GM12878 (cell line): ENCODE measurements at regions not wholly inside any gene's neighbourhood (a gene's known extent, or its start where the extent isn't known, plus 50 kb on each side); places are given as distances from the start of the nearest gene placed in this dataset.

Source experiments
- ATAC-seq: fragments of 200-7000 bp; cut with Tn5 transposase; 3 replicates; pipeline ENCODE4 v1.9.1; 2020; ENCODE audit warnings: mild to moderate bottlenecking, moderate library complexity
- BruUV-seq: library from RNA; stranded (reverse); fragments of 400-500 nt; replicated peaks from 2 replicates; lab custom pipeline; 2021; lab: Mats Ljungman, UMichigan
- CTCF ChIA-PET: fragments of 300-600 bp; sonication (Branson Sonifier 250); formaldehyde crosslinking; extraction: SDS; loops from one replicate; lab custom pipeline; 2021; ENCODE audit warnings: inconsistent platforms; lab: Yijun Ruan, JAX
- POLR2A ChIA-PET: fragments of 350-600 bp; formaldehyde crosslinking; extraction: SDS; loops from one replicate; lab custom pipeline; 2021; ENCODE audit warnings: inconsistent platforms; lab: Charles Lee
- RAD21 ChIA-PET: fragments of 300-600 bp; sonication (Branson Sonifier 250); formaldehyde crosslinking; loops from one replicate; lab custom pipeline; 2023; ENCODE audit warnings: antibody characterized with exemption; ENCODE audit not compliant: unreplicated experiment; lab: Charles Lee
- SMC1A ChIA-PET: fragments of 300-600 bp; sonication (Branson Sonifier 250); formaldehyde crosslinking; loops from one replicate; lab custom pipeline; 2023; ENCODE audit not compliant: unreplicated experiment, uncharacterized antibody; lab: Charles Lee
- DNase-seq: peaks from one replicate; pipeline ENCODE4 v3.0.0-alpha.2; 2011; ENCODE audit warnings: low read depth, low spot score
- FAIRE-seq: peaks from 3 replicates; lab custom pipeline; 2011; peaks lifted over from hg19 to GRCh38; lab: Jason Lieb, UNC
- H2AFZ ChIP-seq: 2 replicates; pipeline ENCODE4 v1.6.0; 2011; ENCODE audit warnings: low read depth, low read length, control low read depth; ENCODE audit not compliant: control insufficient read depth
- H3K27ac ChIP-seq: 2 replicates; pipeline ENCODE4 v1.5.1; 2011; ENCODE audit warnings: control low read depth; ENCODE audit not compliant: control insufficient read depth, insufficient read depth
- H3K27me3 ChIP-seq, 2 experiments: replicated peaks in 1 of 2; 2 replicates each; pipeline versions ENCODE4 v1.6.0 to v1.6.1; 2011; ENCODE audit warnings: low read length in 1 of 2; ENCODE audit not compliant: control insufficient read depth in 2 of 2, insufficient read depth in 2 of 2
- H3K36me3 ChIP-seq, 2 experiments: 2 replicates each; pipeline ENCODE4 v1.5.1; 2011; ENCODE audit warnings: low read length in 1 of 2; ENCODE audit not compliant: control insufficient read depth in 2 of 2, insufficient read depth in 2 of 2
- H3K4me1 ChIP-seq: 2 replicates; pipeline ENCODE4 v1.6.1; 2011; ENCODE audit warnings: mild to moderate bottlenecking, low read length, moderate library complexity, mixed read lengths; ENCODE audit not compliant: control insufficient read depth, insufficient read depth
- H3K4me2 ChIP-seq: 2 replicates; pipeline ENCODE4 v1.6.0; 2011; ENCODE audit warnings: control low read depth; ENCODE audit not compliant: control insufficient read depth, insufficient read depth
- H3K4me3 ChIP-seq: fragments of 200-600 bp; sonication (generic); 2 replicates; pipeline ENCODE4 v1.5.1; 2016
- H3K79me2 ChIP-seq: 2 replicates; pipeline ENCODE4 v1.6.0; 2011; ENCODE audit warnings: low read length; ENCODE audit not compliant: control insufficient read depth, insufficient read depth
- H3K9ac ChIP-seq: 2 replicates; pipeline ENCODE4 v1.8.0; 2011; ENCODE audit warnings: low read length, control low read depth, mixed read lengths; ENCODE audit not compliant: control insufficient read depth, insufficient read depth
- H3K9me3 ChIP-seq: replicated peaks from 3 replicates; pipeline ENCODE4 v1.5.1; 2011; ENCODE audit warnings: mild to moderate bottlenecking, low read length; ENCODE audit not compliant: control insufficient read depth, insufficient read depth
- H4K20me1 ChIP-seq: 2 replicates; pipeline ENCODE4 v1.6.0; 2011; ENCODE audit not compliant: control insufficient read depth, insufficient read depth
- ASH2L ChIP-seq: fragments of 300-600, 200-600 bp; sonication (generic); IDR thresholded peaks from 2 replicates; pipeline ENCODE4 v1.6.1; 2017; ENCODE audit warnings: low read depth, mild to moderate bottlenecking, borderline replicate concordance
- CBX3 ChIP-seq: fragments of 200-600 bp; sonication (generic); IDR thresholded peaks from 2 replicates; pipeline ENCODE4 v1.6.1; 2016; ENCODE audit warnings: low read depth, borderline replicate concordance
- EP300 ChIP-seq, 2 experiments: fragments of 150-350 bp in 1 of 2; IDR thresholded peaks; 2 replicates each; pipeline ENCODE4 v1.6.1; 2011 to 2012; ENCODE audit warnings: low read depth in 2 of 2, low read length in 2 of 2, borderline replicate concordance in 1 of 2, improper control_type of control experiment in 1 of 2, inconsistent platforms in 1 of 2; ENCODE audit not compliant: control insufficient read depth in 1 of 2
- PAX8 ChIP-seq: fragments of 450-650 bp; IDR thresholded peaks from 2 replicates; pipeline ENCODE4 v1.6.1; 2017; ENCODE audit warnings: mild to moderate bottlenecking, moderate library complexity
- SP1 ChIP-seq: IDR thresholded peaks from one replicate; pipeline ENCODE4 v1.6.1; 2011; ENCODE audit warnings: low read depth, low read length
- YY1 ChIP-seq: IDR thresholded peaks from 2 replicates; pipeline ENCODE4 v1.6.1; 2011; ENCODE audit warnings: low read depth, mild to moderate bottlenecking, low read length
- WGBS: methylation state at CpG from one replicate; pipeline ENCODE4 v1.1.6; 2016; ENCODE audit warnings: low lambda C conversion rate; ENCODE audit not compliant: insufficient replicate concordance, insufficient coverage; ENCODE audit errors: missing lambda C conversion rate; 5-methylcytosine and 5-hydroxymethylcytosine counted together
- in situ Hi-C: fragments of 300-500 bp; cut with MboI; formaldehyde crosslinking; loops from 9 replicates; pipeline ENCODE4 v1.14.3; 2018; ENCODE audit warnings: mixed read lengths
- intact Hi-C: fragments of 100-400 bp; cut with micrococcal nuclease; formaldehyde crosslinking; loops from one replicate; pipeline ENCODE4 v1.14.2; 2022; ENCODE audit not compliant: unreplicated experiment
- TF ChIP-seq, protein P1 (sequence below): fragments of 450-650 bp; IDR thresholded peaks from 2 replicates; pipeline ENCODE4 v1.6.1; 2016; ENCODE audit warnings: mild to moderate bottlenecking, moderate library complexity, borderline replicate concordance

DNA sequence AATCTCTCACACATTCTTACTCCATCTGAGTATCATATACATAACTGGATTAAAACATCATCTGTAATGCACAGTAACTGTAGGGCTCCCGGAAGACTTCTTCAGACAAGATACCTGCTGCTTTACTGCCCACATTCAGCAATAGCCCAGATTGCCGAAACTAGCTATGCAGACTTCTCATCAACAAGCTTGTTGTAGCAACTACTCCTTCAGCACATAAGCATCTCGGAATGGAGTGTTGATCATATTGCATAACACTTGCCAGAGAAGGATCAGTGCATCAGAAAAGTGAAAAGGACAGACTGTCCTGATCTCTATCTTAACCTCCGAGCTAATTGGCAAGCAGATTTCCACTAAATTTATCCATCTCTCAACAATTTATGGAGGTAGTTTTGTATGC is 354.6 kb upstream of the C1orf87 start:
- Histone ChIP-seq H3K79me2 (no peaks in the 10 kb centered on the region), H3K27me3 (no peaks in the 10 kb centered on the region), H3K9me3 (no peaks in the 10 kb centered on the region), H3K9ac (no peak overlapping the region), H3K4me3 (no peak overlapping the region), H3K36me3 (no peaks in the 10 kb centered on the region), H2AFZ (no peak overlapping the region), H3K27ac (no peak overlapping the region), H3K4me1 (no peaks in the 10 kb centered on the region), H3K4me2 (no peak overlapping the region), H4K20me1 (no peaks in the 10 kb centered on the region)
- DNase-seq (no peak), FAIRE-seq (no peak), ATAC-seq (no peak)
- TF ChIP-seq YY1, result no peak
- no peak for TF ChIP-seq SP1
- TF ChIP-seq CBX3, result no peak
- TF ChIP-seq EP300 (IDR thresholded peaks at IDR 0.05; ENCODE audit: borderline replicate concordance in 1 of 2, control insufficient read depth in 1 of 2, low read depth in 2 of 2, low read length in 2 of 2), result no peak
- no peak for TF ChIP-seq ASH2L
- TF ChIP-seq, protein P1, sequence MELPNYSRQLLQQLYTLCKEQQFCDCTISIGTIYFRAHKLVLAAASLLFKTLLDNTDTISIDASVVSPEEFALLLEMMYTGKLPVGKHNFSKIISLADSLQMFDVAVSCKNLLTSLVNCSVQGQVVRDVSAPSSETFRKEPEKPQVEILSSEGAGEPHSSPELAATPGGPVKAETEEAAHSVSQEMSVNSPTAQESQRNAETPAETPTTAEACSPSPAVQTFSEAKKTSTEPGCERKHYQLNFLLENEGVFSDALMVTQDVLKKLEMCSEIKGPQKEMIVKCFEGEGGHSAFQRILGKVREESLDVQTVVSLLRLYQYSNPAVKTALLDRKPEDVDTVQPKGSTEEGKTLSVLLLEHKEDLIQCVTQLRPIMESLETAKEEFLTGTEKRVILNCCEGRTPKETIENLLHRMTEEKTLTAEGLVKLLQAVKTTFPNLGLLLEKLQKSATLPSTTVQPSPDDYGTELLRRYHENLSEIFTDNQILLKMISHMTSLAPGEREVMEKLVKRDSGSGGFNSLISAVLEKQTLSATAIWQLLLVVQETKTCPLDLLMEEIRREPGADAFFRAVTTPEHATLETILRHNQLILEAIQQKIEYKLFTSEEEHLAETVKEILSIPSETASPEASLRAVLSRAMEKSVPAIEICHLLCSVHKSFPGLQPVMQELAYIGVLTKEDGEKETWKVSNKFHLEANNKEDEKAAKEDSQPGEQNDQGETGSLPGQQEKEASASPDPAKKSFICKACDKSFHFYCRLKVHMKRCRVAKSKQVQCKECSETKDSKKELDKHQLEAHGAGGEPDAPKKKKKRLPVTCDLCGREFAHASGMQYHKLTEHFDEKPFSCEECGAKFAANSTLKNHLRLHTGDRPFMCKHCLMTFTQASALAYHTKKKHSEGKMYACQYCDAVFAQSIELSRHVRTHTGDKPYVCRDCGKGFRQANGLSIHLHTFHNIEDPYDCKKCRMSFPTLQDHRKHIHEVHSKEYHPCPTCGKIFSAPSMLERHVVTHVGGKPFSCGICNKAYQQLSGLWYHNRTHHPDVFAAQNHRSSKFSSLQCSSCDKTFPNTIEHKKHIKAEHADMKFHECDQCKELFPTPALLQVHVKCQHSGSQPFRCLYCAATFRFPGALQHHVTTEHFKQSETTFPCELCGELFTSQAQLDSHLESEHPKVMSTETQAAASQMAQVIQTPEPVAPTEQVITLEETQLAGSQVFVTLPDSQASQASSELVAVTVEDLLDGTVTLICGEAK, result no peak
- no peak for TF ChIP-seq PAX8
- no TSS peak for BruUV-seq
- 29% methylated on average over 4 of the region's 4 CpGs for WGBS
- SMC1A ChIA-PET, result no interaction called here
- CTCF ChIA-PET, result no interaction called here
- POLR2A ChIA-PET, result no interaction called here
- intact Hi-C loops, result no loop called here
- in situ Hi-C loops, result no loop called here
- RAD21 ChIA-PET, result no interaction called here
